Psoas muscle (tissue), 7 donors: ENCODE measurements at regions not wholly inside any gene's neighbourhood (a gene's known extent, or its start where the extent isn't known, plus 50 kb on each side); places are given as distances from the start of the nearest gene placed in this dataset.
A peak's percentile ranks its signal among the peaks of the same experiment; 100 is the strongest.

Experiments
- ATAC-seq, 4 donors: fragments of 200-7000 bp; cut with Tn5 transposase; one replicate each; pipeline ENCODE4 v1.9.1; 2020; ENCODE audit warnings: moderate library complexity in 3 of 4, mild to moderate bottlenecking in 2 of 4
- DNase-seq, 2 donors: peaks; one replicate each; pipeline ENCODE4 v3.0.0-alpha.2; 2020
- H3K27ac ChIP-seq: fragments of 200-600 bp; one replicate; pipeline ENCODE4 v1.8.0; 2022
- H3K27me3 ChIP-seq, 3 donors: fragments of 200-600 bp in 1 of 3; one replicate each; pipeline versions ENCODE4 v1.6.1 to v1.8.0; 2013 to 2022; ENCODE audit warnings: low read length in 2 of 3, mild to moderate bottlenecking in 2 of 3, moderate library complexity in 1 of 3; ENCODE audit not compliant: insufficient read depth in 3 of 3
- H3K36me3 ChIP-seq, 2 donors: fragments of 200-600 bp in 1 of 2; one replicate each; pipeline versions ENCODE4 v1.6.1 to v1.8.0; 2013 to 2022; ENCODE audit warnings: low read depth in 1 of 2, mild to moderate bottlenecking in 1 of 2, moderate library complexity in 1 of 2; ENCODE audit not compliant: insufficient read depth in 1 of 2
- H3K4me1 ChIP-seq: fragments of 200-600 bp; one replicate; pipeline ENCODE4 v1.8.0; 2022
- H3K4me3 ChIP-seq: fragments of 200-600 bp; one replicate; pipeline ENCODE4 v1.8.0; 2022; ENCODE audit warnings: mild to moderate bottlenecking
- H3K9me3 ChIP-seq: fragments of 200-600 bp; one replicate; pipeline ENCODE4 v1.8.0; 2022
- WGBS, 3 donors: extraction: QIAGEN DNeasy Blood & Tissue Kit; methylation state at CpG; one replicate each; pipeline versions ENCODE4 v1.1.6 to v1.1.7; 2013; 5-methylcytosine and 5-hydroxymethylcytosine counted together
- intact Hi-C, 2 donors: fragments of 100-400 bp; cut with DNase I; formaldehyde crosslinking; loops; one replicate each; pipeline versions ENCODE4 v1.11.0 to v1.14.2; 2022
- TF ChIP-seq, protein P1 (sequence below): fragments of 200-600 bp; IDR thresholded peaks from one replicate; pipeline ENCODE4 v1.8.0; 2022; ENCODE audit warnings: antibody characterized with exemption
- donor health status: healthy with polysubstance abuse.
- donor health status: DM: no; HTN: no; CAD: no; lungs with moderate emphysema.
- donor health status: Bipolar disorder and iron deficiency.
- donor health status: healthy.
- donor health status: DM: yes; HTN: yes; CAD: no.
- donor health status: DM: no; HTN: no; CAD: no.
- donor health status: DM: yes; HTN: yes; CAD: no.

DNA sequence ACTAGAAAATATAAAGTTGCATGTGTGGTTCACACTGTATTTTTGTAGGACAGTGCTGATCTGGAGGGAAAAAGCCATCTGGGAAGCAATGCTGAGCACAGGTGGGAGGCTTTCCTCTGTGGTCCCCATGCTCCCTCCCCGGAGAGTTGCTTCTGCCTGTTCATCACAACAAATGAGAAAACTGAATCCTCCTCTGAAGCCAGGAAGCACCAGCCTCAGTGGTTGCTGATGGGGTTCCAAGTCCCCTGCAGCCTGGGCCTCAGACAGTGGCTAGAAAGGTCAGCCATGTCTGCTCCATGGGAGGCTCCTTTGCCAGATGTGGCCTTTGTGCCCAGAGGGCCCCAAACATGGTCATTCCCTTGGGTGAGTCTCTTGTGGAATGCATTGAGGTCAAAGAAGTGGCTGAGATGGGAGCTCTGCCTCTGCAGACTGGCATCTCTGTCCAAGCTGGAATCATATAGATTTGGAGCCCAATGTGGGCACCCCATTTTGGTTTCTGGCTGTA lies 77.6 kb downstream of the C5orf15 start:
- Histone ChIP-seq H3K27ac (no peak overlapping the region), H3K4me1 (peaks cover 9% of the 10 kb centered on the region), H3K27me3 (no peaks in the 10 kb centered on the region), H3K36me3 (no peaks in the 10 kb centered on the region), H3K4me3 (no peak overlapping the region), H3K9me3 (no peaks in the 10 kb centered on the region)
- 68 to 81% (median 74%) methylated on average over 1 of the region's 1 CpG for WGBS, 3 donors
- intact Hi-C loops: no loop called here
- no peak for ATAC-seq
- TF ChIP-seq, protein P1, sequence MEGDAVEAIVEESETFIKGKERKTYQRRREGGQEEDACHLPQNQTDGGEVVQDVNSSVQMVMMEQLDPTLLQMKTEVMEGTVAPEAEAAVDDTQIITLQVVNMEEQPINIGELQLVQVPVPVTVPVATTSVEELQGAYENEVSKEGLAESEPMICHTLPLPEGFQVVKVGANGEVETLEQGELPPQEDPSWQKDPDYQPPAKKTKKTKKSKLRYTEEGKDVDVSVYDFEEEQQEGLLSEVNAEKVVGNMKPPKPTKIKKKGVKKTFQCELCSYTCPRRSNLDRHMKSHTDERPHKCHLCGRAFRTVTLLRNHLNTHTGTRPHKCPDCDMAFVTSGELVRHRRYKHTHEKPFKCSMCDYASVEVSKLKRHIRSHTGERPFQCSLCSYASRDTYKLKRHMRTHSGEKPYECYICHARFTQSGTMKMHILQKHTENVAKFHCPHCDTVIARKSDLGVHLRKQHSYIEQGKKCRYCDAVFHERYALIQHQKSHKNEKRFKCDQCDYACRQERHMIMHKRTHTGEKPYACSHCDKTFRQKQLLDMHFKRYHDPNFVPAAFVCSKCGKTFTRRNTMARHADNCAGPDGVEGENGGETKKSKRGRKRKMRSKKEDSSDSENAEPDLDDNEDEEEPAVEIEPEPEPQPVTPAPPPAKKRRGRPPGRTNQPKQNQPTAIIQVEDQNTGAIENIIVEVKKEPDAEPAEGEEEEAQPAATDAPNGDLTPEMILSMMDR: no peak
- peak in 1 of 2 donors; percentile 20 for DNase-seq

DNA sequence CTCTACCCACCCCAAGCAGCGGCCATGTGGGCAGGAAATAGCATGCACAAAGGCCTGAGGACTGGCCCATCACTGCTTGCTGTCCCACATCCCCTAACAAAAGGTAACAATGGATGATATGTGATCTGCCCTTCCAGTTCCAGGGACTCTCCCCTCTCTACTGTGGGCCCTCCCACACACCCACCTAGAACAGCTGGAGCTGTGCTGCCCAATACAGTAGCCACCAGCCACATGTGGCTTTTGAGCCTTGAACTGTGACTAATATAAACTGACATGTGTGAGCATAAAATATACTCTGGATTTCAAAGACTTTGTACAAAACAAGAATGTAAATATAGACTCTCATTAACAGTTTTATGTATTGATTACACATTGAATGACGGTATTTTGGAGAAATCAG lies 78.1 kb downstream of the C5orf15 start:
- DNase-seq: peak in 1 of 2 donors; percentile 13
- Histone ChIP-seq H3K27me3 (no peaks in the 10 kb centered on the region), H3K9me3 (no peaks in the 10 kb centered on the region), H3K27ac (no peak overlapping the region), H3K4me1 (peaks cover 9% of the 10 kb centered on the region), H3K36me3 (no peaks in the 10 kb centered on the region), H3K4me3 (no peak overlapping the region)
- WGBS, 3 donors: 84 to 93% (median 90%) methylated on average over 2 of the region's 2 CpGs
- intact Hi-C loops: no loop called here
- TF ChIP-seq, protein P1: no peak
- ATAC-seq: no peak

DNA sequence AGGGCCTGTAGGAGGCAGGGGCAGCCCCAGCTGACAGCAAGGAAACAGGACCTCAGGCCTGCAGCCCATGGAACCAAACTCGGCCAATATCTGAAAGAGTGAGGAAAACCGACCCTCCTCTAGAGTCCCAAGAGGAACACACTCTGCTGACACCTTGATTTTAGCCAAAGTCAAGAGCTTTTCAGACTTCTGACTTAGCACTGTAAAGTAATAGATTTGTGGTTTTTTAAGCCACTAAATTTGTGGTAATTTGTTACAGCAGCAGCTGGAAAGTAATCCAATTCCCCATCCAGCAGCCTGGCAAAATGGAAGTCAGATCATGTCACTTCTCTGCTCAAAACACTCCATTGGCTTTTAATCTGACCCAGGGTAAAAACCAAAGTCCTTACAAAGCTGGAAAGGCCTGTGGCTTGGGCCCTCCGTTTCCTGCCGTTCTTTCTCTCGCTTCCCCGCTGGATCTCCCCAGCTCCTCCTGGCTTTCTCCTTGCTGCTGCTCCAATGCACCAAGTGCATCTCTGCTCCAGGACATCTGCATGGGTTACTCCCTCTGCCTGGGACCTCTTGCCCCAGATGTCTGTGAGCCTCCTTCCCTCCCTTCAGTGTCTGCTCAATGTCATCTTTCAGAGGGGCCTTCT lies 79.0 kb downstream of the C5orf15 start:
- no peaks in the 10 kb centered on the region for H3K27me3 ChIP-seq
- TF ChIP-seq, protein P1: no peak
- DNase-seq (peak in 1 of 2 donors; percentile 8), ATAC-seq (no peak)
- no peaks in the 10 kb centered on the region for H3K9me3 ChIP-seq
- H3K4me1 ChIP-seq: peaks cover 9% of the 10 kb centered on the region
- no peaks in the 10 kb centered on the region for H3K36me3 ChIP-seq
- H3K4me3 ChIP-seq: no peak overlapping the region
- no peak overlapping the region for H3K27ac ChIP-seq
- WGBS, 3 donors: 60 to 72% (median 68%) methylated on average over 6 of the region's 6 CpGs
- intact Hi-C loops: no loop called here

DNA sequence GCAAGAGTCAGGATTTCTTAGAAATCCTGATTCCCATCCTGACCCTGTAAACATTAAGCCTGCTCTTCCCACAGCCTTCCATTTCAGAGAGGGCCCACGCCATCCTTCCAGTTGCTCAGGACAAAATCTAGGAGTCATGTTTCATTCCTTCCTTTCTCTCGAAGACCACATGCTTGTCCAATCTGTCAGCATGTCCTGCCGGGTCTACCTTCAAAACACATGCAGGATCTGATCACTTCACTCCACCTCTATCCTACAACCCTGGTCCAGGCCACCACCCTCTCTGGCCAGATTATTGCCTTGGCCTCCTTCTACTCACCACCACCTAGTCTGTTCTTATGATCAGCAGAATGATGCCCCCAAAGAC lies 79.8 kb downstream of the C5orf15 start:
- Histone ChIP-seq H3K27me3 (no peaks in the 10 kb centered on the region), H3K4me3 (no peak overlapping the region), H3K9me3 (no peaks in the 10 kb centered on the region), H3K36me3 (no peaks in the 10 kb centered on the region), H3K27ac (no peak overlapping the region), H3K4me1 (peaks cover 4% of the 10 kb centered on the region)
- TF ChIP-seq, protein P1: no peak
- no peak for ATAC-seq
- intact Hi-C loops: no loop called here
- 76 to 84% (median 81%) methylated on average over 3 of the region's 3 CpGs for WGBS, 3 donors
- DNase-seq: peak in 1 of 2 donors; percentile 16

DNA sequence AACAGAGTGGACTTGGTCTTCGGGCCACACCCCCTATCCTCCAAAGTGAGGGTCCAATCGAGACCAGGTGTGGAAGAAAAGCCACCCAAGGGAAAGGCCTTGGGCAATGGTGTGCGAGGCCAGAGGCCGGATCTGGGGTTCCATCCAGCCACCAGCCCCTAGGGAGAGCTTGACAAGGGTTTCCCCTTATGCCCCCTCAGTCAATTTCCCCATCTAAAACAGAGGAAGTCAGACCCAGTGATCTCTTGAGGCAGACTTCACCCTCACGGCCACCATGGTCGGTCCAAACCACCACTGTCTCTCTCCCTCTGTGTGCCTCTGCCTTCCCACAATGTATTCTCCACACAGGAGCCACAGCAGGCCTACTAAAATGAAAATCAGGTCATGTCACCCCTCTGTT lies 82.9 kb downstream of the C5orf15 start:
- peak in 1 of 2 donors; percentile 19 for DNase-seq
- H3K9me3 ChIP-seq: no peaks in the 10 kb centered on the region
- 93 to 97% (median 95%) methylated on average over 6 of the region's 6 CpGs for WGBS, 3 donors
- H3K27ac ChIP-seq: no peak overlapping the region
- no peak for ATAC-seq
- no peaks in the 10 kb centered on the region for H3K36me3 ChIP-seq
- intact Hi-C loops: no loop called here
- TF ChIP-seq, protein P1: no peak
- no peaks in the 10 kb centered on the region for H3K4me1 ChIP-seq
- peaks cover 0 to 3% (median 0%) of the 10 kb centered on the region in 3 donors for H3K27me3 ChIP-seq
- no peak overlapping the region for H3K4me3 ChIP-seq
